GM18868 (cell line): ENCODE measurements at regions not wholly inside any gene's neighbourhood (a gene's known extent, or its start where the extent isn't known, plus 50 kb on each side); places are given as distances from the start of the nearest gene placed in this dataset.
"Not testable (repeated sequence)": the region's sequence is repeated elsewhere in the genome, so short reads cannot be mapped to it uniquely, and the experiment has no call there.

Experiments used
- ATAC-seq: cut with Tn5 transposase; IDR thresholded peaks from one replicate; pipeline ENCODE4 v1.9.1; 2021; ENCODE audit warnings: mild to moderate bottlenecking, moderate library complexity; ENCODE audit not compliant: unreplicated experiment

- ATAC-seq = not testable (repeated sequence)
Observed at GRCh38 chr19:23536341-23536740, 141.1 kb upstream of the ZNF91 start.

GRCh38 chr19:23535901-23536300, 140.6 kb upstream of the ZNF91 start:
- ATAC-seq = not testable (repeated sequence)

- not testable (repeated sequence) for ATAC-seq
Observed at GRCh38 chr19:23533441-23533840, 138.2 kb upstream of the ZNF91 start.

- no peak for ATAC-seq
Observed at GRCh38 chr19:23531976-23532375, 136.7 kb upstream of the ZNF91 start.

GRCh38 chr19:23531231-23531790, 136.0 kb upstream of the ZNF91 start:
- ATAC-seq = no peak

DNA sequence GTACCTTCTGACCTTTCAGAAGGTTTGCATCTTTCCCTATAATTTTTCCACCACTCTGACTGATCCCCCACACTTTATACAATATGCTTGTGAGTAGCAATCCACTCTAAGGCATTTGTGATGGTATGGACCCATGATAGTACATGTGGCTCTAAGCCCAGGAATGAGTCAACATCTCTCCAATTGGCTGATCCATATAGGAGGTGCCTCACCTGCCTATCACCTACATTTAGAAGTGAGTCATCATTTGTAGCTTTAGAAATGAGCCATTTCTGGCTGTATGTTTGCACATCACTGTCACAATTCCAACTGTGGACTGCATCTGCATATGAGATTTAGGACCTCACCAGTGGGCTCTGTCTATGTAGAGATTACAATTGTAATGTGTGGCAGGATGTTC, 133.1 kb upstream of the ZNF91 start:
- no peak for ATAC-seq

DNA sequence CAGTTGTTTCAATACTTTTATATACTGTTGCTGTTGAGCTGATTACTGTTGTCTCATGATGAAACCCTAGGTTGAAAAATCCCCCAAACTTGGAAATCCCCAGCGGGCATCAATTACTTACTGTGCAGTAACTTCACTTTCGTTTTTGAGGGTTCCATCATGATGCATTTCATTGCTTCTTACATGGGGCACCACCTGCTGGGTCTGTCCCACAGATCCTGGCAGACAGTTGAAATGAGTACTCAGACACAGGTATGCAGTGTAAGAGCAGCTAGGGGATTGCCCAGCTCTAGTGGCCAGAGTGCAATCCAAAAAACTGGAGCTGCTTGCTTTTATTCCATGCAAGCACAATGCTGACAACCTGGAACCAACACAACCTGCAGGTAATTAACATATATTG, 132.5 kb upstream of the ZNF91 start:
- ATAC-seq = peak; percentile 90

DNA sequence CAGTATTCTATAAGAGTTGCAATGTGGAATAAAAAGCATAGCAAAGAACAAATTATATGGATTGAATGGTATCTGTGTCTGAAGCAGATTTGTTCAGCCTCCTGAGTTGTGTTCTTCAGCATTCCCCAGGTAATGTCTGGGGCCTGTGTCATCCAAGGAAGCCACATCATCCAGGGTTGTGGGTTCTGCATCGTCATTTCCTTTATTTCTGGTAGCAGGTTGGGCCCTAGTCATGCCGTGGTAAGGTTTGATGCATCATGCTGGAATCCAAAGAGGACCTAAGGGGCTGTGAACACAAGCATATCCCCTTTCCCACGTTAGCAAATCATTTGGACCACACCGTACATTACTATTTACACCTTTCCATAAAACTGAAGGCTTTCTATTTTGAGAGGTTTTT, 131.0 kb upstream of the ZNF91 start:
- ATAC-seq = no peak

DNA sequence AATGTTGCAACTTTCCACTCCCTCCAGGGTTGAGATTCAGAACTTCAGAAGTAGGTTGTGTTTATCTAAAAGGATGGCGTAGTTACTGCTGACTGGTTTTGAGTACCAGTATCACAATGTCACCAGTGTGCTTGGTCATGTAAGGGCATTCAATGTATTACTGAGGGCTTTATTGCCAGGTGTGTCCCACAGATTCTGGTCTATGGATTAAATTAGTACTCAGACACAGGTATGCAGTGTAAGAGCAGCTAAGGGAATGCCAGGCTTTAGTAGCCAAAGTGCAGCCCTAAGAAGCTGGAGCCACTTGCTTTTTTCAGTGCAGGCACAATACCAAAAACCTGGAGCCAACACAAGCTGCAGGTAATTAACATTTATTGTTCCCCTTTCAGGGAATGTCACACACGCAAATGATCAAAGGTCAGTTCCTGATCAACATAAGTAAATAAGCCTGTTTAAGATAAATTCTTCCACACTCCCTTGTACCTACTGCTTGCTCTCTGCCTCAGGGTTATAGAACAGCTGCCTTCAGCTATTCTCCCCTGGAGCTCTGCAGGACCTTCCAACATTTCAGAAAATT, 130.1 kb upstream of the ZNF91 start:
- no peak for ATAC-seq

DNA sequence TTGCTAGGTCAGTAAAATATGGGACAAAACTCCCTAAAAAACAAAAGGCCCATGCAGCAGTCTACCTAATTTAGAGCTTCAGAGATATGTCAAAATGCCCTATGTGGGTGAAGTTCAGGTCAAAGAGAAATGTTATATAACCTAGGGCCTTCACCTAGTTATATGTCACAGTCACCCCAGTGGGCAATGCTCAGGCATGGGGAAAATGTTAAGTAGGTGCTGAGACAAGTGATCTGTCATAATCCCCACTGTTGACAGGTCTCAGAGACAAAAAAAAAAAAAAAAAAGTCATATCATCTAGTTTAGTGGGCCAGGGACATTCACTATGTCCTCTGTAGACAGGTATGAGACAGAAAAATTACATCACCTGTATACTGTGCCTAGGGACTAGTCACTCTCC, 128.6 kb upstream of the ZNF91 start:
- no peak for ATAC-seq

- ATAC-seq = no peak
Observed at GRCh38 chr19:23522431-23522830, 127.2 kb upstream of the ZNF91 start.

- no peak for ATAC-seq
Observed at GRCh38 chr19:23521471-23521870, 126.2 kb upstream of the ZNF91 start.

DNA sequence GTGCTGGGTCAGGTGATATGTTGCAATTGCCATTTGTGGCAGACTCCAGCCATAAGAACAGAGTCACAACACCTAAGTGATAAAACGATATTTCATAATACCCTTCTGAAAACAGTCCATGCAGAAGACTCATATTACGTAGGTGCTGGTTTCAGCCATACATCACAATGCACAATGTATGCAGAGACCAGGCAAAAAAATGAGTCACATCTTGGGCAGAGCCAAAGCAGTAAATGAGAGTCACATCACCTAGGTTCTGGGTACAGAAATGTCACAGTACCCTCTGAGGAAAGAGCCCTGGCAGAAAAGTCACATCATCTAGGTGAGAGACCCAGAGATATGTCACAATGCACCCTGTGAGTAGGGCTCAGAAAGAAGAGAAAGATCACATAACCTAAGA, 125.2 kb upstream of the ZNF91 start:
- ATAC-seq = no peak

DNA sequence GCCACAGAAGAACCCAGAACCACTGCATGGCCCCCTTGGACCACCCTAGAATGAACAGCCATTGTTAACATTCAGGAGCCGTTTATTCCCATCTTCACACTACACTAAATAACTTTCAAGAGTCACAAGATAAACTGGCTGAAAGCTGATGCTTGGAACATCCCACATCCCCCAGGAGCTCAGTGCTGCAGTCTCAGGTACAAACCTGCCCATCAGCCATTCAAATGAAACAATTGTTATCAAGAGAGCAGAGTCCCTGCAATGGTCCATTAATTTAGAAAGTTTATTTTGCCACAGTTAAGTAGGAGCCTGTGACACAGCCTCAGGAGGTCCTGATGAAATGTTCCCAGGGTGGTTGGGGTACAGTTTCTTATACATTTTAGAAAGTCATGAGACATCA, 123.8 kb upstream of the ZNF91 start:
- no peak for ATAC-seq

- ATAC-seq = no peak
Observed at GRCh38 chr19:23516266-23516665, 121.0 kb upstream of the ZNF91 start.

GRCh38 chr19:23515551-23515950, 120.3 kb upstream of the ZNF91 start:
- no peak for ATAC-seq

- ATAC-seq = no peak
Observed at GRCh38 chr19:23512151-23512925, 117.1 kb upstream of the ZNF91 start.

- no peak for ATAC-seq
Observed at GRCh38 chr19:23509686-23510450, 114.6 kb upstream of the ZNF91 start.

DNA sequence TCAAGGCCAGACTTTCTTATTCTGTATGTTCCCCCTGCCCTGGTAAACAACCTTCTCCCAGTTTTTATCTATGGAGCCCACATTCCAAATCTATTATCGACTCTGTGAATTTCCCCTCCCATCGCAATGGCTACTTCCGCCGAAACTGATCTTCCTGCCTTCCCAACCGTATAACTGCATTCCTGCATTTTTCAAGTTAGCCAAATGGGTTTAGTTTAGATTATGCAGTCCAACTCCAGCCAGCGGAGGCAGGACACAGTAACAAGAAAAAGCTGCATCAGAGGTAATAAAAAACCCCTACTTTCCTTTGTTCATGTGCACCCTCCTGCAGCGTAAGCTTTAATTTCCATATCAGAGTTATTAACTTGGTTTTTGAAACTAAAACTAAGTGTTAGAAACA, 112.2 kb upstream of the ZNF91 start:
- ATAC-seq = no peak

DNA sequence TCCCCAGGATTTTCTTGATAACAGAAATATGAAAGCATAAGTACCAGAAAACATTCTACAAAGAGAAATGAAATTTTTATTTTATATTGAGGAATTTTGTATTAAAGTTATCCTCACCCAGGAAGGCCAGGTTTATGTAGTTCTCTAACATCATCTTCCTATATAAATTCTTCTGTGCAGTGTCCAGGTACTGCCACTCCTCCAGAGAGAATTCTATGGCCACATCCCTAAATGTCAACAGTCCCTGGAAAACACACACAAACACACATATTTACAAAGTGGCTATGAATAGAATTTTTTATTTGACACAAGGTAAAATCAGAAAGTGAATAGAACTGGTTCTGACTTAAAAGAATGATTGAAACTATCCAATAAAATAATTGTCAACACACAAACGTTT, 110.5 kb upstream of the ZNF91 start:
- ATAC-seq = no peak

DNA sequence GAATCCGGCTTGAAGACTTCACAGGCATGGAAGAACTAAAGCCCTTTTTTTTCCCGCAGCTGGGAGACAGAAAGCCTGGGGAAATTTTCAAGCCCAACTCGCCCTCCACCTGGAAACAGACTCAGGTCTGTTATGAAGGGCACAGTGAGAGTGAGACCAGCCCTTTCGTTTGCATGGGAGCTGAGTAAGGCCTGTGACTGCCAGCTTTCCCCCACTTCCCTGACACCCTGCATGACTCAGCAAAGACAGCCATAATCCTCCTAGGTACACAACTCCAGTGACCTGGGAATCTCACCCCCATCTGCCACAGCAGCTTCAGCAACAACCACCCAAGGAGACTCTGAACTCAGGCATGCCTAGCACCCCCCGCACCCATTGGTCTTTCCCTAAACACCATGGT, 87.6 kb upstream of the ZNF91 start:
- ATAC-seq = no peak

DNA sequence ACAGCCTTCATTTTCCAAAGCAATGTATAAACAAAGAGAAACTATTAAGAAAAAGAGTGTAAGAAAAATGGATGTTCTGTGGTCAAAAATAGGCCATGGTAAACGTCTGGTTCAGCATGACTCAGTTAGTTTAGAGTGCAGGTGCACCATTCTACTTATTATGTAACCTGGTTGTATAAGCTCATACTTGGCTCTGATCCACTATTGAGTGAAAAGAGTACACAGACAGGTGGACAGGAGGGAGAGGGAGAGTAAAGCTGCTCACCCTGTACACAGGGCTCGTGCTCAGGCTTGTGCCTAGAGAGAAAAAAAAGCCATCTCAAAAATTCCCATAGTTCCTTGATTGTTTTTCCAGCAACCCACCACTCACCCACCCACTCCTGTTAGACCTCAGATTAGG, 85.8 kb upstream of the ZNF91 start:
- ATAC-seq = no peak
